ENCODE measurements at regions not wholly inside any gene's neighbourhood (a gene's known extent, or its start where the extent isn't known, plus 50 kb on each side); places are given as distances from the start of the nearest gene placed in this dataset.

- TF ChIP-seq REST (IDR thresholded peaks at IDR 0.05; ENCODE audit: low read depth, low read length): no peak
- no peak for TF ChIP-seq TCF3 (IDR thresholded peaks at IDR 0.05; ENCODE audit: borderline replicate concordance, insufficient read depth, low read depth, low read length)
- TF ChIP-seq MLLT1 (IDR thresholded peaks at IDR 0.05): no peak
- no peak for TF ChIP-seq ELK1 (IDR thresholded peaks at IDR 0.05; ENCODE audit: low read depth, low read length)
- no peak for TF ChIP-seq EZH2 (IDR thresholded peaks at IDR 0.05; ENCODE audit: borderline replicate concordance, control insufficient read depth, low read depth, low read length)
- no peak for TF ChIP-seq CHD4 (IDR thresholded peaks at IDR 0.05)
- no peak for TF ChIP-seq ZSCAN29 (IDR thresholded peaks at IDR 0.05)
- no peak for TF ChIP-seq NR2F1 (conservative IDR thresholded peaks at IDR 0.05)
Observed at GRCh38 chr10:28788252-28788651, 110.9 kb downstream of the BAMBI start (continued).

All from GM12878 (cell line).